GM13977 (cell line): ENCODE measurements at regions not wholly inside any gene's neighbourhood (a gene's known extent, or its start where the extent isn't known, plus 50 kb on each side); places are given as distances from the start of the nearest gene placed in this dataset.

Experiments
- DNase-seq: peaks from one replicate; pipeline ENCODE4 v3.0.0; 2012; ENCODE audit warnings: low spot score
- CTCF ChIP-seq: IDR thresholded peaks from 2 replicates; pipeline ENCODE4 v1.5.1; 2012; ENCODE audit warnings: mild to moderate bottlenecking, control low read depth; ENCODE audit not compliant: insufficient read depth; ENCODE audit errors: extremely low read depth, missing control alignments
- in situ Hi-C: fragments of 300-500 bp; cut with MboI; formaldehyde crosslinking; loops from one replicate; pipeline ENCODE4 v1.12.0; 2022; ENCODE audit warnings: low sequenced_read_pairs, low pct_unique_long_range_greater_than_20kb, mixed read lengths, inconsistent platforms; ENCODE audit not compliant: unreplicated experiment

GRCh38 chr15:37777006-37777405, 157.4 kb upstream of the TMCO5A start:
- no peak for TF ChIP-seq CTCF
- DNase-seq = no peak
- in situ Hi-C loops = no loop called here

GRCh38 chr15:37783290-37783689, 151.2 kb upstream of the TMCO5A start:
- TF ChIP-seq CTCF = no peak
- in situ Hi-C loops = no loop called here
- no peak for DNase-seq

- in situ Hi-C loops = no loop called here
- no peak for TF ChIP-seq CTCF
These were observed 146.1 kb upstream of the TMCO5A start for GRCh38 chr15:37788330-37788729.

GRCh38 chr15:37788767-37789396, 145.6 kb upstream of the TMCO5A start:
- no peak for DNase-seq
- no peak for TF ChIP-seq CTCF
- in situ Hi-C loops = no loop called here

More at GRCh38 chr15:37788330-37788729, 146.1 kb upstream of the TMCO5A start:
- no peak for DNase-seq

GRCh38 chr15:37789397-37789786, 145.0 kb upstream of the TMCO5A start:
- no peak for DNase-seq
- in situ Hi-C loops = no loop called here

GRCh38 chr15:37789881-37790280, 144.6 kb upstream of the TMCO5A start:
- in situ Hi-C loops = no loop called here
- DNase-seq = no peak
- no peak for TF ChIP-seq CTCF

More at GRCh38 chr15:37789397-37789786, 145.0 kb upstream of the TMCO5A start:
- TF ChIP-seq CTCF = no peak

- DNase-seq = no peak
- in situ Hi-C loops = no loop called here
- TF ChIP-seq CTCF = no peak
These were observed 142.7 kb upstream of the TMCO5A start for GRCh38 chr15:37791693-37792092.
